ENCODE measurements at regions not wholly inside any gene's neighbourhood (a gene's known extent, or its start where the extent isn't known, plus 50 kb on each side); places are given as distances from the start of the nearest gene placed in this dataset.
"Not testable (repeated sequence)": the region's sequence is repeated elsewhere in the genome, so short reads cannot be mapped to it uniquely, and the experiment has no call there.

GRCh38 chr11:121358760-121359159 is 66.2 kb downstream of the SC5D start:
- DNase-seq (peak in 1 of 4 donors; percentile 32), ATAC-seq (peak; percentile 83)
- peaks cover 23% of the 10 kb centered on the region for H3K4me1 ChIP-seq
- TF ChIP-seq, protein P1, sequence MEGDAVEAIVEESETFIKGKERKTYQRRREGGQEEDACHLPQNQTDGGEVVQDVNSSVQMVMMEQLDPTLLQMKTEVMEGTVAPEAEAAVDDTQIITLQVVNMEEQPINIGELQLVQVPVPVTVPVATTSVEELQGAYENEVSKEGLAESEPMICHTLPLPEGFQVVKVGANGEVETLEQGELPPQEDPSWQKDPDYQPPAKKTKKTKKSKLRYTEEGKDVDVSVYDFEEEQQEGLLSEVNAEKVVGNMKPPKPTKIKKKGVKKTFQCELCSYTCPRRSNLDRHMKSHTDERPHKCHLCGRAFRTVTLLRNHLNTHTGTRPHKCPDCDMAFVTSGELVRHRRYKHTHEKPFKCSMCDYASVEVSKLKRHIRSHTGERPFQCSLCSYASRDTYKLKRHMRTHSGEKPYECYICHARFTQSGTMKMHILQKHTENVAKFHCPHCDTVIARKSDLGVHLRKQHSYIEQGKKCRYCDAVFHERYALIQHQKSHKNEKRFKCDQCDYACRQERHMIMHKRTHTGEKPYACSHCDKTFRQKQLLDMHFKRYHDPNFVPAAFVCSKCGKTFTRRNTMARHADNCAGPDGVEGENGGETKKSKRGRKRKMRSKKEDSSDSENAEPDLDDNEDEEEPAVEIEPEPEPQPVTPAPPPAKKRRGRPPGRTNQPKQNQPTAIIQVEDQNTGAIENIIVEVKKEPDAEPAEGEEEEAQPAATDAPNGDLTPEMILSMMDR (IDR thresholded peaks at IDR 0.05), result no peak
- TF ChIP-seq POLR2A (IDR thresholded peaks at IDR 0.05), result no peak
- H3K27ac ChIP-seq, result peak overlapping the region; percentile 48 to 86 (median 58)
- no peaks in the 10 kb centered on the region for H3K36me3 ChIP-seq (replicated peaks in 1 of 2; ENCODE audit: insufficient read depth in 1 of 2, low read depth in 2 of 2)
- H3K4me3 ChIP-seq, result no peak overlapping the region
- intact Hi-C loops (cut with DNase I), result no loop called here
- no peaks in the 10 kb centered on the region for H3K9me3 ChIP-seq
- 7 to 50% methylated on average over 1 of the region's 1 CpG for WGBS, 2 donors
- no peaks in the 10 kb centered on the region for H3K27me3 ChIP-seq

GRCh38 chr11:121359591-121359990 is 67.0 kb downstream of the SC5D start:
- DNase-seq, result no peak
- no peaks in the 10 kb centered on the region for H3K9me3 ChIP-seq
- H3K4me1 ChIP-seq, result peaks cover 23% of the 10 kb centered on the region
- no peaks in the 10 kb centered on the region for H3K36me3 ChIP-seq (replicated peaks in 1 of 2; ENCODE audit: insufficient read depth in 1 of 2, low read depth in 2 of 2)
- intact Hi-C loops (cut with DNase I), result no loop called here
- peak overlapping the region in 2 of 4 donors; percentile 63 to 86 for H3K27ac ChIP-seq
- H3K4me3 ChIP-seq, result no peak overlapping the region
- TF ChIP-seq, protein P1 (IDR thresholded peaks at IDR 0.05), result no peak
- no peak for TF ChIP-seq POLR2A (IDR thresholded peaks at IDR 0.05)
- no peaks in the 10 kb centered on the region for H3K27me3 ChIP-seq
- no peak for ATAC-seq

GRCh38 chr11:121362955-121363354 is 70.4 kb downstream of the SC5D start:
- peaks cover 16% of the 10 kb centered on the region for H3K4me1 ChIP-seq
- H3K4me3 ChIP-seq; H3K27ac ChIP-seq; ATAC-seq; H3K9me3 ChIP-seq; H3K36me3 ChIP-seq (replicated peaks in 1 of 2; ENCODE audit: insufficient read depth in 1 of 2, low read depth in 2 of 2); H3K27me3 ChIP-seq; DNase-seq; intact Hi-C loops (cut with DNase I): not testable (repeated sequence)
- 91 to 92% methylated on average over 41 of the region's 41 CpGs for WGBS, 2 donors

DNA sequence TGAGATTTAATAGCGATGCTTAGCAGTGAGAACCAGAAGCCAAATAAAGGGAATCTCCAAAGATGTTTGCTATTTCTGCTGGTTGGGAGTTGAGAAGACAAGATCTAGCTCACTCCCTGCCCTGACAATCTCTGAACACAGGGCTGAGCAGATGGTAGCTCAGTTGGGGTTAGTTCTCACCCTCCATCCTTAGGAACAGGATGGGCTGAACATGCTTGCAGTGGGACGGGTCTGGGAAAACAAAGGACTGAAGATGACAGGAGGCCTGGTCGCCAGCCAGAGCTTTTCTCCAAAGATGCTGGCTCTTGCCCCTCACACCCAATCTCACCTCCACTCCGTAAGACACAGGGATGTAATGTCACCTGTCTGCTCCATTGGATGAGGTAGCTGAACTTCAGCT is 72.7 kb downstream of the SC5D start:
- Histone ChIP-seq H3K36me3 (replicated peaks in 1 of 2; ENCODE audit: insufficient read depth in 1 of 2, low read depth in 2 of 2) (no peaks in the 10 kb centered on the region), H3K4me3 (no peak overlapping the region), H3K9me3 (no peaks in the 10 kb centered on the region), H3K27me3 (no peaks in the 10 kb centered on the region), H3K27ac (no peak overlapping the region), H3K4me1 (no peaks in the 10 kb centered on the region)
- TF ChIP-seq POLR2A (IDR thresholded peaks at IDR 0.05), result no peak
- TF ChIP-seq, protein P1 (IDR thresholded peaks at IDR 0.05), result no peak
- 80 to 84% methylated on average over 4 of the region's 4 CpGs for WGBS, 2 donors
- intact Hi-C loops (cut with DNase I), result no loop called here
- no peak for DNase-seq
- no peak for ATAC-seq

DNA sequence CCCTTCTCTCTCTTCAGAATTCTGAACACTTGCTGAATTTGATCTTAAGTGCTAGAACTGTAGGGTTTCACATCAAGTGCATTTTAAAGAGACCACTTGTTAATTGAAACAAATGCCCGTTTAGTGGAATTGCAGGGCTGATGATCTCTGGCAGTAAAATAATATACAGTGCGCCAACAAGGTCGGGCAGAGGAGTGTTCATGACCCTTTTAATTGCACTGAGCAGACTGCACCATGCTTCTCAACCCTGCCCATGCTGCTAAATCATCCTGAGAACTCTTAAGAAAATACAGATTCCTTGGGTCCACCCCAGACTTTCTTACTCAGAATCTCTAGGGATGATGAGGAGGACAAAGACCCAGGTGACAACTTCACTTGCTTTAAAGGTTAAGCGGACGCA is 73.5 kb downstream of the SC5D start:
- Histone ChIP-seq H3K27me3 (no peaks in the 10 kb centered on the region), H3K27ac (no peak overlapping the region), H3K4me3 (no peak overlapping the region), H3K36me3 (replicated peaks in 1 of 2; ENCODE audit: insufficient read depth in 1 of 2, low read depth in 2 of 2) (no peaks in the 10 kb centered on the region), H3K9me3 (no peaks in the 10 kb centered on the region), H3K4me1 (no peaks in the 10 kb centered on the region)
- 77 to 85% methylated on average over 5 of the region's 5 CpGs for WGBS, 2 donors
- no peak for TF ChIP-seq POLR2A (IDR thresholded peaks at IDR 0.05)
- TF ChIP-seq, protein P1 (IDR thresholded peaks at IDR 0.05), result no peak
- intact Hi-C loops (cut with DNase I), result no loop called here
- DNase-seq (no peak), ATAC-seq (no peak)
